Kidney (tissue), 13 donors: ENCODE measurements at regions not wholly inside any gene's neighbourhood (a gene's known extent, or its start where the extent isn't known, plus 50 kb on each side); places are given as distances from the start of the nearest gene placed in this dataset.

Experiments
- DNase-seq, 5 donors: peaks; one replicate each; pipeline ENCODE4 v3.0.0-alpha.2; 2013 to 2020
- FAIRE-seq: peaks from 2 replicates; lab custom pipeline; 2012; peaks lifted over from hg19 to GRCh38; lab: Jason Lieb, UNC
- H3K27ac ChIP-seq, 2 donors: one replicate each; pipeline ENCODE4 v1.7.0; 2013; ENCODE audit warnings: low read depth in 2 of 2, low read length in 2 of 2, inconsistent platforms in 1 of 2
- H3K27me3 ChIP-seq: one replicate; pipeline ENCODE4 v1.7.1; 2013; ENCODE audit warnings: low read length, inconsistent platforms; ENCODE audit not compliant: control insufficient read depth, insufficient read depth
- H3K36me3 ChIP-seq, 3 donors: one replicate each; pipeline versions ENCODE4 v1.7.0 to v1.7.1; 2013; ENCODE audit warnings: low read length in 3 of 3, control low read depth in 1 of 3, inconsistent platforms in 1 of 3; ENCODE audit not compliant: insufficient read depth in 3 of 3, control insufficient read depth in 2 of 3
- H3K4me1 ChIP-seq, 3 donors: one replicate each; pipeline versions ENCODE4 v1.7.0 to v1.7.1; 2013; ENCODE audit warnings: low read length in 3 of 3, inconsistent platforms in 1 of 3, low read depth in 1 of 3; ENCODE audit not compliant: control insufficient read depth in 2 of 3, insufficient read depth in 2 of 3
- H3K4me3 ChIP-seq, 3 donors: one replicate each; pipeline versions ENCODE4 v1.7.0 to v1.8.1; 2013; ENCODE audit warnings: low read length in 3 of 3, control low read depth in 1 of 3, inconsistent platforms in 1 of 3
- H3K9ac ChIP-seq, 3 donors: one replicate each; pipeline versions ENCODE4 v1.7.0 to v1.7.1; 2013; ENCODE audit warnings: low read length in 3 of 3, control low read depth in 1 of 3, inconsistent platforms in 1 of 3
- H3K9me3 ChIP-seq, 3 donors: one replicate each; pipeline versions ENCODE4 v1.7.0 to v1.7.1; 2013; ENCODE audit warnings: low read length in 3 of 3, control low read depth in 1 of 3, inconsistent platforms in 1 of 3; ENCODE audit not compliant: control insufficient read depth in 2 of 3, insufficient read depth in 1 of 3
- CTCF ChIP-seq: IDR thresholded peaks from 3 replicates; pipeline ENCODE4 v1.5.1; 2012; ENCODE audit warnings: mild to moderate bottlenecking, moderate library complexity, borderline replicate concordance; ENCODE audit not compliant: insufficient read depth; ENCODE audit errors: extremely low read depth
- intact Hi-C: fragments of 100-400 bp; cut with DNase I; formaldehyde crosslinking; loops from one replicate; pipeline ENCODE4 v1.11.1; 2022
- donor health status: control.
- donor health status: control.
- donor health status: control.
- donor health status: control.
- donor health status: control.
- donor health status: DM: yes; HTN: yes; CAD: no.
- donor health status: Normal renal cell carcinoma (clear cell type).

- no peak overlapping the region for H3K9ac ChIP-seq
- H3K4me1 ChIP-seq, result no peaks in the 10 kb centered on the region
- no peak overlapping the region for H3K4me3 ChIP-seq
- H3K36me3 ChIP-seq, result no peaks in the 10 kb centered on the region
- FAIRE-seq (no peak), DNase-seq (peak in 1 of 5 donors; percentile 65)
- H3K27ac ChIP-seq, result no peak overlapping the region
- no peak for TF ChIP-seq CTCF
- no peaks in the 10 kb centered on the region for H3K9me3 ChIP-seq
- intact Hi-C loops, result no loop called here
- H3K27me3 ChIP-seq, result no peaks in the 10 kb centered on the region
Observed at GRCh38 chr1:29875557-29876028, 639.3 kb downstream of the PTPRU start.

GRCh38 chr1:29870621-29871020 lies 634.3 kb downstream of the PTPRU start:
- FAIRE-seq (no peak), DNase-seq (no peak)
- no peaks in the 10 kb centered on the region for H3K36me3 ChIP-seq
- no peaks in the 10 kb centered on the region for H3K4me1 ChIP-seq
- no peak overlapping the region for H3K4me3 ChIP-seq
- intact Hi-C loops, result no loop called here
- no peak overlapping the region for H3K9ac ChIP-seq
- H3K27ac ChIP-seq, result no peak overlapping the region
- H3K27me3 ChIP-seq, result no peaks in the 10 kb centered on the region
- no peaks in the 10 kb centered on the region for H3K9me3 ChIP-seq
- no peak for TF ChIP-seq CTCF

- Histone ChIP-seq H3K27me3 (no peaks in the 10 kb centered on the region), H3K4me1 (no peaks in the 10 kb centered on the region), H3K9me3 (no peaks in the 10 kb centered on the region), H3K9ac (no peak overlapping the region), H3K27ac (no peak overlapping the region), H3K36me3 (no peaks in the 10 kb centered on the region), H3K4me3 (no peak overlapping the region)
- no peak for TF ChIP-seq CTCF
- no peak for FAIRE-seq
- no peak for DNase-seq
- intact Hi-C loops, result no loop called here
Observed at GRCh38 chr1:29869802-29870201, 633.5 kb downstream of the PTPRU start.

- no peak for FAIRE-seq
- TF ChIP-seq CTCF, result no peak
Observed at GRCh38 chr1:29868944-29869343, 632.6 kb downstream of the PTPRU start.

More at GRCh38 chr1:29868944-29869343, 632.6 kb downstream of the PTPRU start:
- Histone ChIP-seq H3K4me3 (no peak overlapping the region), H3K27me3 (no peaks in the 10 kb centered on the region), H3K27ac (no peak overlapping the region), H3K9me3 (no peaks in the 10 kb centered on the region), H3K9ac (no peak overlapping the region), H3K36me3 (no peaks in the 10 kb centered on the region), H3K4me1 (no peaks in the 10 kb centered on the region)
- intact Hi-C loops, result no loop called here
- no peak for DNase-seq
